A673 (cell line): ENCODE measurements at regions not wholly inside any gene's neighbourhood (a gene's known extent, or its start where the extent isn't known, plus 50 kb on each side); places are given as distances from the start of the nearest gene placed in this dataset.

Source experiments
- EZH2 ChIP-seq: fragments of 200-600 bp; sonication (generic); IDR thresholded peaks from 2 replicates; pipeline ENCODE4 v1.6.1; 2017; ENCODE audit warnings: borderline replicate concordance, low read depth, mild to moderate bottlenecking, mixed read lengths, antibody characterized with exemption, low read length; ENCODE audit not compliant: poor library complexity, severe bottlenecking
- TF ChIP-seq, protein P1 (sequence below): fragments of 300-800, 200-600 bp; sonication (generic); conservative IDR thresholded peaks from 2 replicates; pipeline ENCODE4 v1.5.1; 2017; ENCODE audit warnings: low read depth, mild to moderate bottlenecking, antibody characterized with exemption, low read length, moderate library complexity, mixed read lengths

- TF ChIP-seq, protein P1, sequence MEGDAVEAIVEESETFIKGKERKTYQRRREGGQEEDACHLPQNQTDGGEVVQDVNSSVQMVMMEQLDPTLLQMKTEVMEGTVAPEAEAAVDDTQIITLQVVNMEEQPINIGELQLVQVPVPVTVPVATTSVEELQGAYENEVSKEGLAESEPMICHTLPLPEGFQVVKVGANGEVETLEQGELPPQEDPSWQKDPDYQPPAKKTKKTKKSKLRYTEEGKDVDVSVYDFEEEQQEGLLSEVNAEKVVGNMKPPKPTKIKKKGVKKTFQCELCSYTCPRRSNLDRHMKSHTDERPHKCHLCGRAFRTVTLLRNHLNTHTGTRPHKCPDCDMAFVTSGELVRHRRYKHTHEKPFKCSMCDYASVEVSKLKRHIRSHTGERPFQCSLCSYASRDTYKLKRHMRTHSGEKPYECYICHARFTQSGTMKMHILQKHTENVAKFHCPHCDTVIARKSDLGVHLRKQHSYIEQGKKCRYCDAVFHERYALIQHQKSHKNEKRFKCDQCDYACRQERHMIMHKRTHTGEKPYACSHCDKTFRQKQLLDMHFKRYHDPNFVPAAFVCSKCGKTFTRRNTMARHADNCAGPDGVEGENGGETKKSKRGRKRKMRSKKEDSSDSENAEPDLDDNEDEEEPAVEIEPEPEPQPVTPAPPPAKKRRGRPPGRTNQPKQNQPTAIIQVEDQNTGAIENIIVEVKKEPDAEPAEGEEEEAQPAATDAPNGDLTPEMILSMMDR: no peak
- no peak for TF ChIP-seq EZH2
Observed at GRCh38 chr1:74895411-74895810, 162.5 kb downstream of the TYW3 start.
